ENCODE measurements at regions not wholly inside any gene's neighbourhood (a gene's known extent, or its start where the extent isn't known, plus 50 kb on each side); places are given as distances from the start of the nearest gene placed in this dataset.

DNA sequence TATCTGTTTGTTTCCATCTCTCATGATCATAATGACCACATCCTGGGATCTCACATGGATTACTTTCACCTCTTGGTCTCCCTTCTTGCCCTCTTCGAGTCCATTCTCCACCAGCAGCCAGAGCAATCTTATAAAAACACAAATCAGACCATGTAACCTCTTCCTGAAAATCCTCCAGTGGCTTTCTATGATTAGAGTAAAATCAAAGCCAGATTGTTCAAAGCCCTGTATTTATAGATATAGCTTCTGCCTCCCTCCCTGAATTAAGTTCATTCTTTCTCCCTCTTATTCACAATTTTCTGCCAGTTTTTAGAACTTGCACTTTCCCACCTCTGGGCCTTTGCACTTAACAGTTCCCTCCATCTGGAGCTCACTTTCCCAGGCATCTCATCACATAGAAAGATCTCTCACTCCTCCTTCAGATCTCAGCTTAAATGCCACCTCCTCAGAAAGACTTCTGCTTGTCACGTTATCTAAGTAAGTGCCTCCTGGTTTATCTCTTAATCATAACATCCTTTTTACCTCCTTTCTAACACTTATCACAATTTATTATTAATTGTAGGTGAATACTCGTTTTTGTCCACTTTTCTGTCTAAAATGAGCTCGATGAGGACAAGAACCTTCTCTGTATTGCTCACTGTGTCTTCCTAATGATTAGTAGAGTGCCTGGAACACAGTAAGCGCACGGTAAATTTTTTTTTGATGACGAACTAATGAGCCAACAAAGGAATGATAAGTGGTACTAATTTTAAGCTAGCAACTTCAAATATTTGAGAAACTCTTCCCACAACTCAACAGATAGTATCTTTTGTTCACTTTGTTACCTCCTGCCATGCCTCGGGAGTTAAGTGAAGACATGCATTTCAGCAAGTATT, 80.5 kb downstream of the CYB561 start:
- ATAC-seq (ENCODE audit: insufficient read depth, low FRiP score) (no peak), DNase-seq (no peak)
- no peak overlapping the region for H3K27ac ChIP-seq (ENCODE audit: low read depth in 1 of 2, low read length in 1 of 2)
- WGBS, 2 donors: 76 to 83% methylated on average over 8 of the region's 8 CpGs
- H3K36me3 ChIP-seq (ENCODE audit: control insufficient read depth in 4 of 4, insufficient read depth in 4 of 4, low read length in 4 of 4): peaks cover 0 to 11% (median 10%) of the 10 kb centered on the region in 4 donors
- H3K4me3 ChIP-seq: no peak overlapping the region
- peaks cover 0 to 2% (median 0%) of the 10 kb centered on the region in 4 donors for H3K9me3 ChIP-seq (ENCODE audit: control insufficient read depth in 4 of 4, insufficient read depth in 3 of 4, low read length in 3 of 4)
- peaks cover 0 to 27% (median 0%) of the 10 kb centered on the region in 5 donors for H3K4me1 ChIP-seq (ENCODE audit: control insufficient read depth in 5 of 5, insufficient read depth in 5 of 5, low read length in 5 of 5)
- no peak overlapping the region for H3K9ac ChIP-seq (ENCODE audit: insufficient read depth in 1 of 2, low read length in 2 of 2)
- H3K27me3 ChIP-seq (ENCODE audit: control insufficient read depth in 3 of 3, insufficient read depth in 3 of 3, low read length in 2 of 3): no peaks in the 10 kb centered on the region
- TF ChIP-seq, protein P1, sequence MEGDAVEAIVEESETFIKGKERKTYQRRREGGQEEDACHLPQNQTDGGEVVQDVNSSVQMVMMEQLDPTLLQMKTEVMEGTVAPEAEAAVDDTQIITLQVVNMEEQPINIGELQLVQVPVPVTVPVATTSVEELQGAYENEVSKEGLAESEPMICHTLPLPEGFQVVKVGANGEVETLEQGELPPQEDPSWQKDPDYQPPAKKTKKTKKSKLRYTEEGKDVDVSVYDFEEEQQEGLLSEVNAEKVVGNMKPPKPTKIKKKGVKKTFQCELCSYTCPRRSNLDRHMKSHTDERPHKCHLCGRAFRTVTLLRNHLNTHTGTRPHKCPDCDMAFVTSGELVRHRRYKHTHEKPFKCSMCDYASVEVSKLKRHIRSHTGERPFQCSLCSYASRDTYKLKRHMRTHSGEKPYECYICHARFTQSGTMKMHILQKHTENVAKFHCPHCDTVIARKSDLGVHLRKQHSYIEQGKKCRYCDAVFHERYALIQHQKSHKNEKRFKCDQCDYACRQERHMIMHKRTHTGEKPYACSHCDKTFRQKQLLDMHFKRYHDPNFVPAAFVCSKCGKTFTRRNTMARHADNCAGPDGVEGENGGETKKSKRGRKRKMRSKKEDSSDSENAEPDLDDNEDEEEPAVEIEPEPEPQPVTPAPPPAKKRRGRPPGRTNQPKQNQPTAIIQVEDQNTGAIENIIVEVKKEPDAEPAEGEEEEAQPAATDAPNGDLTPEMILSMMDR (IDR thresholded peaks at IDR 0.05; ENCODE audit: control extremely low read depth, extremely low read depth): no peak

DNA sequence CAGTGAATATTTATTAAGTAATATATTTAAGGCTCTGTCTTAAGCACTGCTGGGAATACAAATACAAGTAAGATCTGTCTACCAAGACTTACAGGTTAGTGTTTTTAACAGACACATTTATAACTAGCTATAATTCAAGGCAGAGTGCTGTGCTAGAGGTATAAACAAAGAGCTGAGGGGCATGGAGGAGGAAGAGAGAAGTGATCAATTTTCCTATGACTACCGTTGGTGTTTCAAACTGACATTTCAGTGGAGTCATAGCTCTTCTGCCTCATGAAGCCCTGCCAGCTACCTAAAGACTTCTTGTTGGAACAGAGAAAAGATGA, 79.9 kb downstream of the CYB561 start:
- peaks cover 0 to 2% (median 0%) of the 10 kb centered on the region in 4 donors for H3K9me3 ChIP-seq (ENCODE audit: control insufficient read depth in 4 of 4, insufficient read depth in 3 of 4, low read length in 3 of 4)
- WGBS, 2 donors: 50 to 56% methylated on average over 1 of the region's 1 CpG
- no peak for DNase-seq
- no peaks in the 10 kb centered on the region for H3K27me3 ChIP-seq (ENCODE audit: control insufficient read depth in 3 of 3, insufficient read depth in 3 of 3, low read length in 2 of 3)
- no peak overlapping the region for H3K4me3 ChIP-seq
- H3K36me3 ChIP-seq (ENCODE audit: control insufficient read depth in 4 of 4, insufficient read depth in 4 of 4, low read length in 4 of 4): peaks cover 0 to 12% (median 11%) of the 10 kb centered on the region in 4 donors
- TF ChIP-seq, protein P1 (IDR thresholded peaks at IDR 0.05; ENCODE audit: control extremely low read depth, extremely low read depth): no peak
- no peak for ATAC-seq (ENCODE audit: insufficient read depth, low FRiP score)
- H3K9ac ChIP-seq (ENCODE audit: insufficient read depth in 1 of 2, low read length in 2 of 2): no peak overlapping the region
- no peak overlapping the region for H3K27ac ChIP-seq (ENCODE audit: low read depth in 1 of 2, low read length in 1 of 2)
- peaks cover 0 to 27% (median 0%) of the 10 kb centered on the region in 5 donors for H3K4me1 ChIP-seq (ENCODE audit: control insufficient read depth in 5 of 5, insufficient read depth in 5 of 5, low read length in 5 of 5)

DNA sequence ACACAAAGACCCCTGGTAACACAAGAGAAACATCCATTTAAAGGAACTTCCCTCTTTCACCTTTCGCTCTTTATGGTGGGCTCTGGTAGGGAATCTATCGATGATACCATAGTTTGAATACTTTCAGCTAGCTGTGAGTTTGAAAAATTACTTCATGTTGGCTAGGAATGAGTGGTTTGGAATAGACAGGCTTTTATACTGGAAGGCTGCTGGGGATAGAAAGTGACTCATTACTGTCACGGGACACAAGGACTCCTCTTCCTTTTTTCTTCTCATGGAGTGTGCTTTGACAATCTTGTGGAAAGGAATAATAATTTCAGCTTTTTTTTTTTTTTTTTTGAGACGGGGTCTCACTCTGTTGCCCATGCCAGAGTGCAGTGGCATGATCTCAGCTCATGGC, 76.9 kb downstream of the CYB561 start:
- DNase-seq (no peak), ATAC-seq (ENCODE audit: insufficient read depth, low FRiP score) (no peak)
- Histone ChIP-seq H3K27ac (ENCODE audit: low read depth in 1 of 2, low read length in 1 of 2) (no peak overlapping the region), H3K27me3 (ENCODE audit: control insufficient read depth in 3 of 3, insufficient read depth in 3 of 3, low read length in 2 of 3) (no peaks in the 10 kb centered on the region), H3K9me3 (ENCODE audit: control insufficient read depth in 4 of 4, insufficient read depth in 3 of 4, low read length in 3 of 4) (no peaks in the 10 kb centered on the region), H3K36me3 (ENCODE audit: control insufficient read depth in 4 of 4, insufficient read depth in 4 of 4, low read length in 4 of 4) (peaks cover 0 to 10% (median 2%) of the 10 kb centered on the region in 4 donors), H3K4me1 (ENCODE audit: control insufficient read depth in 5 of 5, insufficient read depth in 5 of 5, low read length in 5 of 5) (peaks cover 0 to 19% (median 0%) of the 10 kb centered on the region in 5 donors), H3K4me3 (no peak overlapping the region), H3K9ac (ENCODE audit: insufficient read depth in 1 of 2, low read length in 2 of 2) (no peak overlapping the region)
- TF ChIP-seq, protein P1 (IDR thresholded peaks at IDR 0.05; ENCODE audit: control extremely low read depth, extremely low read depth): no peak
- 84 to 98% methylated on average over 3 to 4 of the region's 4 CpGs for WGBS, 2 donors
